HEK293 (cell line): ENCODE measurements at regions not wholly inside any gene's neighbourhood (a gene's known extent, or its start where the extent isn't known, plus 50 kb on each side); places are given as distances from the start of the nearest gene placed in this dataset.

Source experiments
- CTCF ChIA-PET: fragments of 350-600 bp; formaldehyde crosslinking; extraction: SDS; loops from one replicate; lab custom pipeline; 2021; ENCODE audit warnings: antibody characterized with exemption; lab: Yijun Ruan, JAX
- POLR2A ChIA-PET: fragments of 300-600 bp; formaldehyde crosslinking; extraction: SDS; loops from one replicate; lab custom pipeline; 2020; ENCODE audit warnings: antibody characterized with exemption, inconsistent platforms; lab: Yijun Ruan, JAX
- H3K27ac ChIP-seq: fragments of 200-500 bp; sonication (Bioruptor generic); 2 replicates; pipeline ENCODE4 v1.5.1; 2014; ENCODE audit warnings: low read depth, low read length, control low read depth, inconsistent platforms; ENCODE audit errors: extremely low read depth
- H3K36me3 ChIP-seq, 2 experiments: fragments of 200-500 bp in 1 of 2; sonication (Bioruptor generic) in 1 of 2; 1 replicate in 1 of 2; 2 replicates in 1 of 2; pipeline ENCODE4 v1.5.1; 2014 to 2017; ENCODE audit warnings: inconsistent platforms in 2 of 2, low read length in 2 of 2; ENCODE audit not compliant: control insufficient read depth in 2 of 2, insufficient read depth in 1 of 2
- H3K4me1 ChIP-seq: fragments of 200-500 bp; sonication (Bioruptor generic); 2 replicates; pipeline ENCODE4 v1.5.1; 2014; ENCODE audit warnings: mild to moderate bottlenecking, low read length, inconsistent platforms; ENCODE audit not compliant: control insufficient read depth, insufficient read depth
- H3K4me3 ChIP-seq: 2 replicates; pipeline ENCODE4 v1.5.1; 2011; ENCODE audit warnings: low read depth, mild to moderate bottlenecking, control low read depth, low read length, moderate library complexity
- H3K9me3 ChIP-seq: fragments of 200-500 bp; sonication (Bioruptor generic); 2 replicates; pipeline ENCODE4 v1.5.1; 2014; ENCODE audit warnings: low read depth, low read length, inconsistent platforms; ENCODE audit not compliant: control insufficient read depth, insufficient read depth
- IKZF3 ChIP-seq: fragments of 450-650 bp; IDR thresholded peaks from 2 replicates; pipeline ENCODE4 v1.5.0; 2018; ENCODE audit warnings: missing biosample characterization, mild to moderate bottlenecking, missing genetic modification characterization, moderate library complexity
- SETDB1 ChIP-seq: IDR thresholded peaks from one replicate; pipeline ENCODE4 v1.6.1; 2017; ENCODE audit warnings: mild to moderate bottlenecking, low read length, moderate library complexity, mixed read lengths; ENCODE audit not compliant: insufficient read length
- TCF7L2 ChIP-seq: IDR thresholded peaks from 2 replicates; pipeline ENCODE4 v1.6.1; 2011; ENCODE audit warnings: low read depth, mild to moderate bottlenecking, inconsistent platforms, low read length, moderate library complexity, borderline replicate concordance
- ZFHX2 ChIP-seq: fragments of 450-650 bp; formaldehyde crosslinking; conservative IDR thresholded peaks from 2 replicates; pipeline ENCODE4 v1.5.1; 2016; ENCODE audit warnings: missing biosample characterization, missing genetic modification characterization
- ZFP37 ChIP-seq: fragments of 450-650 bp; formaldehyde crosslinking; IDR thresholded peaks from 2 replicates; pipeline ENCODE4 v1.5.1; 2016; ENCODE audit warnings: missing biosample characterization, missing genetic modification characterization
- ZIC2 ChIP-seq: fragments of 450-650 bp; formaldehyde crosslinking; IDR thresholded peaks from 2 replicates; pipeline ENCODE4 v1.5.1; 2016; ENCODE audit warnings: missing biosample characterization, missing genetic modification characterization
- ZNF121 ChIP-seq: fragments of 450-650 bp; formaldehyde crosslinking; IDR thresholded peaks from 2 replicates; pipeline ENCODE4 v1.5.1; 2016; ENCODE audit warnings: missing biosample characterization, missing genetic modification characterization
- ZNF146 ChIP-seq: fragments of 450-650 bp; formaldehyde crosslinking; IDR thresholded peaks from 2 replicates; pipeline ENCODE4 v1.5.1; 2016; ENCODE audit warnings: missing biosample characterization, missing genetic modification characterization
- ZNF19 ChIP-seq: fragments of 450-650 bp; formaldehyde crosslinking; IDR thresholded peaks from 2 replicates; pipeline ENCODE4; 2016; ENCODE audit warnings: missing biosample characterization, missing genetic modification characterization, low read depth
- ZNF48 ChIP-seq: fragments of 450-650 bp; formaldehyde crosslinking; IDR thresholded peaks from 2 replicates; pipeline ENCODE4 v1.5.1; 2016; ENCODE audit warnings: missing biosample characterization, missing genetic modification characterization
- ZNF623 ChIP-seq: fragments of 450-650 bp; formaldehyde crosslinking; IDR thresholded peaks from 2 replicates; pipeline ENCODE4 v1.5.1; 2016; ENCODE audit warnings: missing biosample characterization, missing genetic modification characterization
- ZSCAN30 ChIP-seq: fragments of 450-650 bp; IDR thresholded peaks from 2 replicates; pipeline ENCODE4 v1.5.1; 2018; ENCODE audit warnings: missing biosample characterization, mild to moderate bottlenecking, missing genetic modification characterization, moderate library complexity
- TF ChIP-seq, protein P1 (sequence below): fragments of 450-650 bp; formaldehyde crosslinking; IDR thresholded peaks from 2 replicates; pipeline ENCODE4 v1.5.1; 2017; ENCODE audit warnings: missing biosample characterization, mild to moderate bottlenecking, missing genetic modification characterization, moderate library complexity
- TF ChIP-seq, protein P2 (sequence below): sonication (generic); formaldehyde crosslinking; IDR thresholded peaks from 2 replicates; pipeline ENCODE4 v1.8.1; 2022; ENCODE audit warnings: mild to moderate bottlenecking, moderate library complexity, missing genetic modification reagents
- TF ChIP-seq, protein P3 (sequence below): fragments of 450-650 bp; formaldehyde crosslinking; IDR thresholded peaks from 2 replicates; pipeline ENCODE4 v1.5.1; 2016; ENCODE audit warnings: missing biosample characterization, missing genetic modification characterization
- TF ChIP-seq, protein P4 (sequence below): fragments of 450-650 bp; formaldehyde crosslinking; IDR thresholded peaks from 2 replicates; pipeline ENCODE4 v1.5.1; 2016; ENCODE audit warnings: missing biosample characterization, missing genetic modification characterization

DNA sequence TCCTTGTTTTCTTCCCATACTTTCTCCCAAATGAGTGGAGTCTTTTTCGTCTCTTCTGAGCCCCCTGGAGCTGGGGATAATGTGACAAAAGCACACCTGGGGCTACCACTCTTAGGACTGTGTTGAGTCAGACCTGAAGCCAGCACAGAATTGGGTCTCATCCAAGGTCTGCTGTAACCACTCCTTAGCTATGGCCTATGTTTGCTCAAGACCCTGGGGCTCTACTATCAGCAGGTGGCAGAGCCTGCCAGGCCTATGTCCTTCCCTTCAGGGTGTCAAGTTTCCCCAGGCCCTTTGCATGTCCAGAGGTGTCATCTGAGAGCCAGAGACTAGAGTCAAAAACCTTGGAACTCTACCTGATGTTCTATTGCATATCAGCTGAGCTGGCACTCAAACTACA lies 335.7 kb downstream of the DDX10 start:
- TF ChIP-seq ZNF146 (tag by site-specific recombination) (no peak), TCF7L2 (no peak), ZIC2 (peak; percentile 24; the same call in 1 of the 2 replicates), SETDB1 (no peak), ZNF19 (tag by site-specific recombination) (no peak)
- TF ChIP-seq, protein P1, sequence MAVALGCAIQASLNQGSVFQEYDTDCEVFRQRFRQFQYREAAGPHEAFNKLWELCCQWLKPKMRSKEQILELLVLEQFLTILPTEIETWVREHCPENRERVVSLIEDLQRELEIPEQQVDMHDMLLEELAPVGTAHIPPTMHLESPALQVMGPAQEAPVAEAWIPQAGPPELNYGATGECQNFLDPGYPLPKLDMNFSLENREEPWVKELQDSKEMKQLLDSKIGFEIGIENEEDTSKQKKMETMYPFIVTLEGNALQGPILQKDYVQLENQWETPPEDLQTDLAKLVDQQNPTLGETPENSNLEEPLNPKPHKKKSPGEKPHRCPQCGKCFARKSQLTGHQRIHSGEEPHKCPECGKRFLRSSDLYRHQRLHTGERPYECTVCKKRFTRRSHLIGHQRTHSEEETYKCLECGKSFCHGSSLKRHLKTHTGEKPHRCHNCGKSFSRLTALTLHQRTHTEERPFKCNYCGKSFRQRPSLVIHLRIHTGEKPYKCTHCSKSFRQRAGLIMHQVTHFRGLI = no peak
- TF ChIP-seq, protein P2, sequence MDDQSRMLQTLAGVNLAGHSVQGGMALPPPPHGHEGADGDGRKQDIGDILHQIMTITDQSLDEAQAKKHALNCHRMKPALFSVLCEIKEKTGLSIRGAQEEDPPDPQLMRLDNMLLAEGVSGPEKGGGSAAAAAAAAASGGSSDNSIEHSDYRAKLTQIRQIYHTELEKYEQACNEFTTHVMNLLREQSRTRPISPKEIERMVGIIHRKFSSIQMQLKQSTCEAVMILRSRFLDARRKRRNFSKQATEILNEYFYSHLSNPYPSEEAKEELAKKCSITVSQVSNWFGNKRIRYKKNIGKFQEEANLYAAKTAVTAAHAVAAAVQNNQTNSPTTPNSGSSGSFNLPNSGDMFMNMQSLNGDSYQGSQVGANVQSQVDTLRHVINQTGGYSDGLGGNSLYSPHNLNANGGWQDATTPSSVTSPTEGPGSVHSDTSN (CRISPR knock-in tag) = no peak
- TF ChIP-seq, all 188 proteins: peak for 1
- no peaks in the 10 kb centered on the region for H3K9me3 ChIP-seq
- POLR2A ChIA-PET = no interaction called here
- no peak overlapping the region for H3K27ac ChIP-seq
- no peaks in the 10 kb centered on the region for H3K36me3 ChIP-seq
- CTCF ChIA-PET = no interaction called here
- no peaks in the 10 kb centered on the region for H3K4me1 ChIP-seq
- H3K4me3 ChIP-seq = no peak overlapping the region

DNA sequence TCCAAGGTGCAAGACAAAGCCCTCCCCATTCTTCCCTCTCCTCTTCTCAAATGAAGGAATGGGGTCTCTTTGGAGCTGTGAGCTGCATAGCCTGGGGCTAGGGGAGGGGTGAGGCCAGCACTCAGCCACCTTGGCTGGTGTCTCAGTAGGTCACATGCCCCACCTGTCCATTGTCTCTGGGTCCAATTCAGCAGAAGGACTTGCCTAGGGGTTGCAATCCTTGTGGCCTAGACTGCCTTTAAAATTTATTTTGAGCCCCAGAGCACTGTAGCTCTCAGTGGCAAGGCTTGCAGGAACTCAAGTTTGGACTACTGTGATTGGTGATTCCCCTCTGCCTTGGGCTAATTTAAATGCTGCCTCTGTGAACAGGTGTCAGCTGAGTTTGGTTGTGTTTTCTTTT lies 336.7 kb downstream of the DDX10 start:
- Histone ChIP-seq H3K9me3 (no peaks in the 10 kb centered on the region), H3K4me1 (no peaks in the 10 kb centered on the region), H3K27ac (no peak overlapping the region)
- POLR2A ChIA-PET = no interaction called here
- TF ChIP-seq ZNF48 (tag by site-specific recombination) (no peak), ZNF121 (no peak), IKZF3 (no peak), ZFHX2 (tag by site-specific recombination) (no peak)
- TF ChIP-seq, protein P3, sequence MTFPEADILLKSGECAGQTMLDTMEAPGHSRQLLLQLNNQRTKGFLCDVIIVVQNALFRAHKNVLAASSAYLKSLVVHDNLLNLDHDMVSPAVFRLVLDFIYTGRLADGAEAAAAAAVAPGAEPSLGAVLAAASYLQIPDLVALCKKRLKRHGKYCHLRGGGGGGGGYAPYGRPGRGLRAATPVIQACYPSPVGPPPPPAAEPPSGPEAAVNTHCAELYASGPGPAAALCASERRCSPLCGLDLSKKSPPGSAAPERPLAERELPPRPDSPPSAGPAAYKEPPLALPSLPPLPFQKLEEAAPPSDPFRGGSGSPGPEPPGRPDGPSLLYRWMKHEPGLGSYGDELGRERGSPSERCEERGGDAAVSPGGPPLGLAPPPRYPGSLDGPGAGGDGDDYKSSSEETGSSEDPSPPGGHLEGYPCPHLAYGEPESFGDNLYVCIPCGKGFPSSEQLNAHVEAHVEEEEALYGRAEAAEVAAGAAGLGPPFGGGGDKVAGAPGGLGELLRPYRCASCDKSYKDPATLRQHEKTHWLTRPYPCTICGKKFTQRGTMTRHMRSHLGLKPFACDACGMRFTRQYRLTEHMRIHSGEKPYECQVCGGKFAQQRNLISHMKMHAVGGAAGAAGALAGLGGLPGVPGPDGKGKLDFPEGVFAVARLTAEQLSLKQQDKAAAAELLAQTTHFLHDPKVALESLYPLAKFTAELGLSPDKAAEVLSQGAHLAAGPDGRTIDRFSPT (tag by site-specific recombination) = no peak
- TF ChIP-seq, all 188 proteins: peak for 0
- H3K36me3 ChIP-seq = no peaks in the 10 kb centered on the region
- CTCF ChIA-PET = no interaction called here
- no peak overlapping the region for H3K4me3 ChIP-seq

DNA sequence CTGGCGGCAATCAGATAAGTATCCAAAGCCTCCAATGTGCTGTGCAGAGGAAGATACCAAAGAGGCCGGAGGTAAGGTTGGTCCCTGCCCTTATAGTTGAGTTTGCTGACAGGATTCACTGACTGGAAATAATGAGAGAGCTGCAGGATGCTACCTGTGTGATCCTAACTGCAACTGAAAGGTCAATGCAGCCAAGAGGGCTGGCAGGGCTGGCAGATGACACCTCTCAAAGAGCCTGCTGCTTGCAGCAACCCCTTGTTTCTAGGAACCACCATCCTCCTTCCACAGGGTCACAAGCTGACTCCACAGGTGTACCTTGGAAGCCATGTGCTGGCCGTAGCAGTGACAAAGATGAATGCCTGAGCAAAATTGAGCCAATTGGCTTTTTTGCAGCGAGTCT lies 348.1 kb downstream of the DDX10 start:
- no peak for TF ChIP-seq ZNF623 (tag by site-specific recombination)
- no peak for TF ChIP-seq ZSCAN30
- TF ChIP-seq, protein P4, sequence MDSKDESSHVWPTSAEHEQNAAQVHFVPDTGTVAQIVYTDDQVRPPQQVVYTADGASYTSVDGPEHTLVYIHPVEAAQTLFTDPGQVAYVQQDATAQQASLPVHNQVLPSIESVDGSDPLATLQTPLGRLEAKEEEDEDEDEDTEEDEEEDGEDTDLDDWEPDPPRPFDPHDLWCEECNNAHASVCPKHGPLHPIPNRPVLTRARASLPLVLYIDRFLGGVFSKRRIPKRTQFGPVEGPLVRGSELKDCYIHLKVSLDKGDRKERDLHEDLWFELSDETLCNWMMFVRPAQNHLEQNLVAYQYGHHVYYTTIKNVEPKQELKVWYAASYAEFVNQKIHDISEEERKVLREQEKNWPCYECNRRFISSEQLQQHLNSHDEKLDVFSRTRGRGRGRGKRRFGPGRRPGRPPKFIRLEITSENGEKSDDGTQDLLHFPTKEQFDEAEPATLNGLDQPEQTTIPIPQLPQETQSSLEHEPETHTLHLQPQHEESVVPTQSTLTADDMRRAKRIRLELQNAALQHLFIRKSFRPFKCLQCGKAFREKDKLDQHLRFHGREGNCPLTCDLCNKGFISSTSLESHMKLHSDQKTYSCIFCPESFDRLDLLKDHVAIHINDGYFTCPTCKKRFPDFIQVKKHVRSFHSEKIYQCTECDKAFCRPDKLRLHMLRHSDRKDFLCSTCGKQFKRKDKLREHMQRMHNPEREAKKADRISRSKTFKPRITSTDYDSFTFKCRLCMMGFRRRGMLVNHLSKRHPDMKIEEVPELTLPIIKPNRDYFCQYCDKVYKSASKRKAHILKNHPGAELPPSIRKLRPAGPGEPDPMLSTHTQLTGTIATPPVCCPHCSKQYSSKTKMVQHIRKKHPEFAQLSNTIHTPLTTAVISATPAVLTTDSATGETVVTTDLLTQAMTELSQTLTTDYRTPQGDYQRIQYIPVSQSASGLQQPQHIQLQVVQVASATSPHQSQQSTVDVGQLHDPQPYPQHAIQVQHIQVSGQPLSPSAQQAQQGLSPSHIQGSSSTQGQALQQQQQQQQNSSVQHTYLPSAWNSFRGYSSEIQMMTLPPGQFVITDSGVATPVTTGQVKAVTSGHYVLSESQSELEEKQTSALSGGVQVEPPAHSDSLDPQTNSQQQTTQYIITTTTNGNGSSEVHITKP (tag by site-specific recombination) = peak; percentile 56; the same call in 1 of the 2 replicates
- TF ChIP-seq ZFP37 (tag by site-specific recombination) = no peak
- TF ChIP-seq, all 188 proteins: peak for 1
- Histone ChIP-seq H3K27ac (no peak overlapping the region), H3K4me3 (no peak overlapping the region), H3K4me1 (no peaks in the 10 kb centered on the region), H3K36me3 (no peaks in the 10 kb centered on the region), H3K9me3 (no peaks in the 10 kb centered on the region)
- ChIA-PET POLR2A (no interaction called here), CTCF (interaction anchor here (0.6 kb wide), 1 partner anchor 851 kb away, joined by 3 read pairs; no protein-coding TSS in a partner anchor)
